ENCODE measurements at regions not wholly inside any gene's neighbourhood (a gene's known extent, or its start where the extent isn't known, plus 50 kb on each side); places are given as distances from the start of the nearest gene placed in this dataset.

GRCh38 chr5:61228229-61228628 lies 66.0 kb upstream of the SMIM15 start:
- no peak for TF ChIP-seq POLR2A (IDR thresholded peaks at IDR 0.05; ENCODE audit: low read length)
- no peak for TF ChIP-seq GATA1 (IDR thresholded peaks at IDR 0.05; ENCODE audit: low read depth, low read length)

Data from erythroblast (primary cell).